Stimulated activated naive B cell treated with anti-CD40 and anti-IgM and Interleukin-4, amounts not matched to agents 10 μg/mL and 1 μg/mL and 100 μg/mL, for 72 hours (primary cell): ENCODE measurements at regions not wholly inside any gene's neighbourhood (a gene's known extent, or its start where the extent isn't known, plus 50 kb on each side); places are given as distances from the start of the nearest gene placed in this dataset.
"Not testable (repeated sequence)": the region's sequence is repeated elsewhere in the genome, so short reads cannot be mapped to it uniquely, and the experiment has no call there.

ENCODE experiments used
- ATAC-seq, 2 donors: fragments of 150-1000 bp; cut with Tn5 transposase; replicated peaks; 2 replicates each; pipeline ENCODE4 v1.10.0; 2021; ENCODE audit warnings: moderate library complexity in 1 of 2
- DNase-seq: peaks from one replicate; pipeline ENCODE4 v3.0.0; 2021
- H3K27ac Mint-ChIP-seq: one replicate; pipeline ENCODE4 v1.8.0; 2022; ENCODE audit warnings: mild to moderate bottlenecking, mixed read lengths
- H3K27me3 Mint-ChIP-seq, 2 donors: one replicate each; pipeline ENCODE4 v1.8.0; 2022; ENCODE audit warnings: mixed read lengths in 2 of 2
- H3K36me3 Mint-ChIP-seq, 2 donors: one replicate each; pipeline ENCODE4 v1.8.0; 2022; ENCODE audit warnings: mixed read lengths in 2 of 2, mild to moderate bottlenecking in 1 of 2
- H3K4me1 Mint-ChIP-seq, 2 donors: one replicate each; pipeline ENCODE4 v1.8.0; 2022; ENCODE audit warnings: mixed read lengths in 2 of 2, mild to moderate bottlenecking in 1 of 2
- H3K4me3 Mint-ChIP-seq, 2 donors: one replicate each; pipeline ENCODE4 v1.8.0; 2022; ENCODE audit warnings: mild to moderate bottlenecking in 2 of 2, mixed read lengths in 2 of 2, moderate library complexity in 1 of 2
- H3K9me3 Mint-ChIP-seq, 2 donors: one replicate each; pipeline ENCODE4 v1.8.0; 2022; ENCODE audit warnings: mixed read lengths in 2 of 2, mild to moderate bottlenecking in 1 of 2

- not testable (repeated sequence) for H3K4me3 Mint-ChIP-seq, ATAC-seq
These were observed 693.3 kb upstream of the NR2F2 start for GRCh38 chr15:95637234-95637633.

GRCh38 chr15:95639208-95639607 is 691.3 kb upstream of the NR2F2 start:
- H3K9me3 Mint-ChIP-seq: peaks cover 0 to 5% of the 10 kb centered on the region in 2 donors
- H3K27ac Mint-ChIP-seq: no peak overlapping the region
- no peaks in the 10 kb centered on the region for H3K36me3 Mint-ChIP-seq
- DNase-seq (no peak), ATAC-seq (no peak)
- H3K27me3 Mint-ChIP-seq: no peaks in the 10 kb centered on the region
- no peak overlapping the region for H3K4me3 Mint-ChIP-seq
- H3K4me1 Mint-ChIP-seq: no peaks in the 10 kb centered on the region

More at GRCh38 chr15:95637234-95637633, 693.3 kb upstream of the NR2F2 start:
- not testable (repeated sequence) for H3K27ac Mint-ChIP-seq, H3K9me3 Mint-ChIP-seq, H3K27me3 Mint-ChIP-seq, H3K4me1 Mint-ChIP-seq, H3K36me3 Mint-ChIP-seq, DNase-seq

GRCh38 chr15:95644100-95644875 is 686.2 kb upstream of the NR2F2 start:
- H3K27me3 Mint-ChIP-seq: no peaks in the 10 kb centered on the region
- no peaks in the 10 kb centered on the region for H3K9me3 Mint-ChIP-seq
- H3K4me3 Mint-ChIP-seq: no peak overlapping the region
- DNase-seq (no peak), ATAC-seq (no peak)
- H3K36me3 Mint-ChIP-seq: no peaks in the 10 kb centered on the region
- H3K4me1 Mint-ChIP-seq: no peaks in the 10 kb centered on the region
- no peak overlapping the region for H3K27ac Mint-ChIP-seq

GRCh38 chr15:95645791-95646338 is 684.6 kb upstream of the NR2F2 start:
- H3K27me3 Mint-ChIP-seq: no peaks in the 10 kb centered on the region
- H3K36me3 Mint-ChIP-seq: no peaks in the 10 kb centered on the region
- H3K9me3 Mint-ChIP-seq: no peaks in the 10 kb centered on the region
- DNase-seq (no peak), ATAC-seq (no peak)
- H3K4me1 Mint-ChIP-seq: no peaks in the 10 kb centered on the region
- H3K4me3 Mint-ChIP-seq: no peak overlapping the region
- H3K27ac Mint-ChIP-seq: no peak overlapping the region

GRCh38 chr15:95646484-95647273 is 683.8 kb upstream of the NR2F2 start:
- Mint-ChIP-seq H3K27ac (no peak overlapping the region), H3K4me1 (no peaks in the 10 kb centered on the region), H3K9me3 (no peaks in the 10 kb centered on the region), H3K36me3 (no peaks in the 10 kb centered on the region), H3K27me3 (no peaks in the 10 kb centered on the region), H3K4me3 (no peak overlapping the region)
- DNase-seq (no peak), ATAC-seq (no peak)

GRCh38 chr15:95647531-95648277 is 682.8 kb upstream of the NR2F2 start:
- no peaks in the 10 kb centered on the region for H3K27me3 Mint-ChIP-seq
- H3K36me3 Mint-ChIP-seq: no peaks in the 10 kb centered on the region
- no peaks in the 10 kb centered on the region for H3K9me3 Mint-ChIP-seq
- H3K4me1 Mint-ChIP-seq: no peaks in the 10 kb centered on the region
- ATAC-seq (no peak), DNase-seq (no peak)
- no peak overlapping the region for H3K4me3 Mint-ChIP-seq
- H3K27ac Mint-ChIP-seq: no peak overlapping the region

- Mint-ChIP-seq H3K27me3 (no peaks in the 10 kb centered on the region), H3K4me1 (no peaks in the 10 kb centered on the region), H3K27ac (no peak overlapping the region), H3K9me3 (no peaks in the 10 kb centered on the region), H3K4me3 (no peak overlapping the region), H3K36me3 (no peaks in the 10 kb centered on the region)
- ATAC-seq (no peak), DNase-seq (no peak)
These were observed 677.1 kb upstream of the NR2F2 start for GRCh38 chr15:95653361-95653805.

- ATAC-seq (no peak), DNase-seq (no peak)
- Mint-ChIP-seq H3K4me1 (no peaks in the 10 kb centered on the region), H3K4me3 (no peak overlapping the region), H3K27me3 (no peaks in the 10 kb centered on the region), H3K9me3 (peaks cover 0 to 2% of the 10 kb centered on the region in 2 donors), H3K36me3 (no peaks in the 10 kb centered on the region), H3K27ac (no peak overlapping the region)
These were observed 675.4 kb upstream of the NR2F2 start for GRCh38 chr15:95655089-95655607.

GRCh38 chr15:95656595-95656994 is 673.9 kb upstream of the NR2F2 start:
- DNase-seq (no peak), ATAC-seq (no peak)
- H3K27me3 Mint-ChIP-seq: no peaks in the 10 kb centered on the region
- H3K27ac Mint-ChIP-seq: no peak overlapping the region
- no peaks in the 10 kb centered on the region for H3K36me3 Mint-ChIP-seq
- H3K4me3 Mint-ChIP-seq: no peak overlapping the region
- H3K4me1 Mint-ChIP-seq: no peaks in the 10 kb centered on the region
- peaks cover 0 to 3% of the 10 kb centered on the region in 2 donors for H3K9me3 Mint-ChIP-seq

- H3K4me3 Mint-ChIP-seq: no peak overlapping the region
- H3K27me3 Mint-ChIP-seq: no peaks in the 10 kb centered on the region
- no peaks in the 10 kb centered on the region for H3K4me1 Mint-ChIP-seq
- no peaks in the 10 kb centered on the region for H3K36me3 Mint-ChIP-seq
- DNase-seq (no peak), ATAC-seq (no peak)
- H3K9me3 Mint-ChIP-seq: peaks cover 0 to 4% of the 10 kb centered on the region in 2 donors
- H3K27ac Mint-ChIP-seq: no peak overlapping the region
These were observed 671.7 kb upstream of the NR2F2 start for GRCh38 chr15:95658799-95659198.

- Mint-ChIP-seq H3K9me3 (peaks cover 0 to 4% of the 10 kb centered on the region in 2 donors), H3K4me1 (no peaks in the 10 kb centered on the region), H3K27me3 (no peaks in the 10 kb centered on the region)
These were observed 670.8 kb upstream of the NR2F2 start for GRCh38 chr15:95659656-95660055.

GRCh38 chr15:95662638-95663037 is 667.9 kb upstream of the NR2F2 start:
- Mint-ChIP-seq H3K9me3 (peaks cover 0 to 4% of the 10 kb centered on the region in 2 donors), H3K4me1 (no peaks in the 10 kb centered on the region), H3K36me3 (no peaks in the 10 kb centered on the region), H3K27ac (no peak overlapping the region), H3K4me3 (no peak overlapping the region), H3K27me3 (no peaks in the 10 kb centered on the region)
- ATAC-seq (no peak), DNase-seq (no peak)

More at GRCh38 chr15:95659656-95660055, 670.8 kb upstream of the NR2F2 start:
- Mint-ChIP-seq H3K36me3 (no peaks in the 10 kb centered on the region), H3K4me3 (no peak overlapping the region), H3K27ac (no peak overlapping the region)
- no peak for DNase-seq
- no peak for ATAC-seq

GRCh38 chr15:95663156-95664100 is 667.1 kb upstream of the NR2F2 start:
- Mint-ChIP-seq H3K4me3 (no peak overlapping the region), H3K36me3 (no peaks in the 10 kb centered on the region), H3K27me3 (no peaks in the 10 kb centered on the region), H3K9me3 (peaks cover 0 to 3% of the 10 kb centered on the region in 2 donors), H3K4me1 (no peaks in the 10 kb centered on the region), H3K27ac (no peak overlapping the region)
- ATAC-seq (no peak), DNase-seq (no peak)
